Aorta (tissue), 5 donors: ENCODE measurements at regions not wholly inside any gene's neighbourhood (a gene's known extent, or its start where the extent isn't known, plus 50 kb on each side); places are given as distances from the start of the nearest gene placed in this dataset.
"Not testable (repeated sequence)": the region's sequence is repeated elsewhere in the genome, so short reads cannot be mapped to it uniquely, and the experiment has no call there.

ENCODE experiments used
- ATAC-seq: fragments of 200-7000 bp; cut with Tn5 transposase; one replicate; pipeline ENCODE4 v1.9.1; 2022; ENCODE audit warnings: moderate library complexity; ENCODE audit not compliant: low FRiP score
- DNase-seq, 2 donors: peaks; one replicate each; pipeline ENCODE4 v3.0.0-alpha.2; 2020
- H3K27ac ChIP-seq, 2 donors: one replicate each; pipeline ENCODE4 v1.5.1; 2013; ENCODE audit warnings: low read length in 2 of 2, mild to moderate bottlenecking in 2 of 2, moderate library complexity in 2 of 2, control low read depth in 1 of 2, inconsistent platforms in 1 of 2, low read depth in 1 of 2
- H3K27me3 ChIP-seq, 2 donors: one replicate each; pipeline ENCODE4 v1.6.1; 2013; ENCODE audit warnings: control low read depth in 1 of 2, low read length in 1 of 2, mild to moderate bottlenecking in 1 of 2, moderate library complexity in 1 of 2; ENCODE audit not compliant: insufficient read depth in 2 of 2, control insufficient read depth in 1 of 2
- H3K36me3 ChIP-seq, 2 donors: one replicate each; pipeline ENCODE4 v1.6.1; 2013; ENCODE audit warnings: control low read depth in 1 of 2, low read length in 1 of 2, mild to moderate bottlenecking in 1 of 2; ENCODE audit not compliant: insufficient read depth in 2 of 2, control insufficient read depth in 1 of 2
- H3K4me1 ChIP-seq, 2 donors: one replicate each; pipeline ENCODE4 v1.6.1; 2013; ENCODE audit warnings: low read length in 2 of 2, control low read depth in 1 of 2, mild to moderate bottlenecking in 1 of 2, moderate library complexity in 1 of 2; ENCODE audit not compliant: insufficient read depth in 2 of 2, control insufficient read depth in 1 of 2
- H3K4me3 ChIP-seq, 2 donors: one replicate each; pipeline ENCODE4 v1.5.1; 2013; ENCODE audit warnings: low read length in 2 of 2, control low read depth in 1 of 2, mild to moderate bottlenecking in 1 of 2
- H3K9me3 ChIP-seq: one replicate; pipeline ENCODE4 v1.6.1; 2013; ENCODE audit warnings: mild to moderate bottlenecking, low read length; ENCODE audit not compliant: control insufficient read depth
- WGBS, 2 donors: extraction: QIAGEN DNeasy Blood & Tissue Kit; methylation state at CpG; one replicate each; pipeline ENCODE4 v1.1.7; 2013; 5-methylcytosine and 5-hydroxymethylcytosine counted together
- intact Hi-C, 2 donors: fragments of 100-400 bp; cut with DNase I; formaldehyde crosslinking; loops; one replicate each; pipeline versions ENCODE4 v1.14.2 to v1.15.0; 2022
- donor health status: healthy with polysubstance abuse.
- donor health status: Bipolar disorder and iron deficiency.
- donor health status: DM: no; HTN: no; CAD: no.
- donor health status: DM: no; HTN: no; CAD: no.
- donor health status: DM: yes; HTN: yes; CAD: no.

DNA sequence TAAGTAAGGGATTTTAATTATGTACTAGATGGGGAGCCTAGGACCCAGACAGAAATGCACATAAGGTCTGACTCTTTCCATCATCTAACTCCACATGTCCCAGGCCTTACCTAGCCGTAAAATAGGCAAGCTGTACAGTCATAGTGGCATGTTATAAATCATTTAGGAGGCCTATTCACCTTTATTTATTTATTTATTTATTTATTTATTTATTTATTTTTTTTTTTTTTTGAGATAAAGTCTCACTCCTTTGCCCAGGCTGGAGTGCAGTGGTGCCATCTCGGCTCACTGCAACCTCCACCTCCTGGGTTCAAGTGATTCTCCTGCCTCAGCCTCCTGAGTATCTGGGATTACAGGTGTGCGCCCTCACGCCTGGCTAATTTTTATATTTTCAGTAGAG lies 55.6 kb upstream of the KIT start:
- intact Hi-C loops, ATAC-seq: not testable (repeated sequence)

DNA sequence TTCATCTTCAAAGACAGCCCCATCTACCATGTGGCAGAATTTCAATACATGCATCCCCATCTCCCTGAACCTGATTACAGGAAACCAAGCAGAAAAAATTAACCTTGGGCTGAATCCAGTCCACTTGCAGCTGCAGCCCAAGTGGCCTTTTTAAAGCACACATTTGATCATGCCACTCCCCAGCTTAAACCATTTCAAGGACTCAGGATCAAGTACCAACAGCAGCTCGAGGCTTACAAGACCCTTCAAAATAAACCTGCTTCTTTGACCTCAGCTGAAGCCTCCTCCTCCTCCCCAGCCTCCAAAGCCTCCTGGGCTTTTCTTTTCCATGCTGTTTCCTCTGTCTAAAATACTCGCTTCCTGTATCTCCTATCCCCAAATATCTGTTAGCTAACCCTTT lies 50.7 kb upstream of the KIT start:
- no peak overlapping the region for H3K27ac ChIP-seq
- intact Hi-C loops: no loop called here
- no peaks in the 10 kb centered on the region for H3K27me3 ChIP-seq
- H3K9me3 ChIP-seq: no peaks in the 10 kb centered on the region
- H3K4me3 ChIP-seq: no peak overlapping the region
- ATAC-seq (no peak), DNase-seq (no peak)
- no peaks in the 10 kb centered on the region for H3K36me3 ChIP-seq
- H3K4me1 ChIP-seq: no peaks in the 10 kb centered on the region
- WGBS, 2 donors: 73 to 74% methylated on average over 2 of the region's 2 CpGs

More for the DNA sequence above, 55.6 kb upstream of the KIT start:
- H3K27me3 ChIP-seq, DNase-seq, H3K4me3 ChIP-seq, H3K9me3 ChIP-seq, H3K36me3 ChIP-seq, H3K27ac ChIP-seq, H3K4me1 ChIP-seq: not testable (repeated sequence)
- WGBS, 2 donors: 89% methylated on average over 4 of the region's 4 CpGs

DNA sequence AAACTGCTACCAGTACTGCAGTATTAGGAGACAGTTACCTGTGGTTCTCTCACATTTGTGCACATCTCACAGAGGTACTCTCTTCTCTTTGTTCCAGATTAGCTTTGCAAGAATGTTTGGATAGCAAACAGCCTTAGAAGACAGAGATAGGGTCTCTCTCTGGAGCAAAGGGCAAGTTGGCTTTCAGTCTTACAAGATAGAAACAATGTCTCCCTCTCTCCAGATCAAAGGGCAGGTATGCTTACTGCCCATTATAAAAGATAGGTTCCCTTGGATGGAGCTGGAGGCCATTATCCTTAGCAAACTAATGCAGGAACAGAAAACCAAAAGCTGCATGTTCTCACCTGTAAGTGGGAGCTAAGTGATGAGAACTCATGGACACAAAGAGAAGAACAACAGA lies 50.2 kb upstream of the KIT start:
- no peak overlapping the region for H3K27ac ChIP-seq

More for the DNA sequence above, 50.2 kb upstream of the KIT start:
- DNase-seq (no peak), ATAC-seq (no peak)
- Histone ChIP-seq H3K27me3 (no peaks in the 10 kb centered on the region), H3K9me3 (no peaks in the 10 kb centered on the region), H3K36me3 (no peaks in the 10 kb centered on the region), H3K4me3 (no peak overlapping the region), H3K4me1 (no peaks in the 10 kb centered on the region)
- intact Hi-C loops: no loop called here
